Dendritic cell treated with granulocyte-macrophage colony-stimulating factor and Interleukin-4, amounts not matched to agents 40 ng/mL and 50 ng/mL, for 4 days (primary cell): ENCODE measurements at regions not wholly inside any gene's neighbourhood (a gene's known extent, or its start where the extent isn't known, plus 50 kb on each side); places are given as distances from the start of the nearest gene placed in this dataset.
"Not testable (repeated sequence)": the region's sequence is repeated elsewhere in the genome, so short reads cannot be mapped to it uniquely, and the experiment has no call there.

Source experiments
- H3K27ac Mint-ChIP-seq: one replicate; pipeline ENCODE4 v1.8.0; 2022; ENCODE audit warnings: mild to moderate bottlenecking, mixed read lengths
- H3K27me3 Mint-ChIP-seq: one replicate; pipeline ENCODE4 v1.8.0; 2022; ENCODE audit warnings: mild to moderate bottlenecking, mixed read lengths
- H3K36me3 Mint-ChIP-seq: one replicate; pipeline ENCODE4 v1.8.0; 2022; ENCODE audit warnings: low read depth, mixed read lengths
- H3K4me1 Mint-ChIP-seq: one replicate; pipeline ENCODE4 v1.8.0; 2022; ENCODE audit warnings: low read depth, mixed read lengths
- H3K4me3 Mint-ChIP-seq: one replicate; pipeline ENCODE4 v1.8.0; 2022; ENCODE audit warnings: mild to moderate bottlenecking, moderate library complexity, mixed read lengths
- H3K9me3 Mint-ChIP-seq: one replicate; pipeline ENCODE4 v1.8.0; 2022; ENCODE audit warnings: mixed read lengths
- intact Hi-C: fragments of 100-400 bp; cut with micrococcal nuclease; formaldehyde crosslinking; loops from one replicate; pipeline ENCODE4 v1.15.0; 2022

DNA sequence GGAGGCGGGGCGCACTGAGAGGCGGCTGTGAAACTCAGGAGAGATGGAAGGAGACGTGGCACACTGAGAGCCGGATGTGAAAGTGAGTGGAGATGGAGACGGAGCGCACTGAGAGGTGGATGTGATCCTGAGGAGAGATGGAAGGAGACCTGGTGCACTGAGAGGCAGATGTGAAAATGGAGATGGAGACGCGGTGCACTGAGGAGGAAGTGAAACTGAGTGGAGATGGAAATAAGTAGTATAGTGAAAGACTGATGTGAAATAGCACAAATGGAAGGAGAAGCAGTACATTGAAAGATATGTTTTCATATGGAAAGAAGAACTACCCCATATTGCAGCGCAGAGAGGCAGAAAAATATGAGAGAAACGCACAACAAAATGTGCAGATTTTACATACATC, 281.6 kb upstream of the RGPD4 start:
- no peaks in the 10 kb centered on the region for H3K36me3 Mint-ChIP-seq
- intact Hi-C loops, result no loop called here
- no peaks in the 10 kb centered on the region for H3K27me3 Mint-ChIP-seq
- H3K9me3 Mint-ChIP-seq, result peaks cover 11% of the 10 kb centered on the region
- no peak overlapping the region for H3K27ac Mint-ChIP-seq
- no peaks in the 10 kb centered on the region for H3K4me1 Mint-ChIP-seq
- no peak overlapping the region for H3K4me3 Mint-ChIP-seq

DNA sequence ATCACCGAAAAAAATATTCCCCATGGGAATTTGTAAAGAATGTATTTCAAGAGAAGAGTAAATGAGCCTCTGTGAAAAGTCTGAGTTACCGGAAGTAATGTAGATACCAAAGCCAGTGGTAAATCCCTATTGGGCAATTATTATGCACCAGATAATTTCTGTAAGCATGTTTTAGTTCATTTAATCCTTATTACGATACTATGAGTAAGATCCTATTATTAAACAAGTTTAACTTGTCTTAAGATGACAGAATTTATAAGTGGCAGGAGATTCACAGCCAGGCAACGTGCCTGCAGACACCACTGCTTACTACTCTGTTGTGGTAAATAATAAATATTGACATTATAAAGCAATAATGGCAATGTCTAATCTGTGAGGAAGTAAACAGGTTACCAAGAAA, 280.8 kb upstream of the RGPD4 start:
- H3K36me3 Mint-ChIP-seq, result no peaks in the 10 kb centered on the region
- no peaks in the 10 kb centered on the region for H3K27me3 Mint-ChIP-seq
- intact Hi-C loops, result no loop called here
- no peak overlapping the region for H3K27ac Mint-ChIP-seq
- no peaks in the 10 kb centered on the region for H3K4me1 Mint-ChIP-seq
- H3K9me3 Mint-ChIP-seq, result peaks cover 6% of the 10 kb centered on the region
- H3K4me3 Mint-ChIP-seq, result no peak overlapping the region

DNA sequence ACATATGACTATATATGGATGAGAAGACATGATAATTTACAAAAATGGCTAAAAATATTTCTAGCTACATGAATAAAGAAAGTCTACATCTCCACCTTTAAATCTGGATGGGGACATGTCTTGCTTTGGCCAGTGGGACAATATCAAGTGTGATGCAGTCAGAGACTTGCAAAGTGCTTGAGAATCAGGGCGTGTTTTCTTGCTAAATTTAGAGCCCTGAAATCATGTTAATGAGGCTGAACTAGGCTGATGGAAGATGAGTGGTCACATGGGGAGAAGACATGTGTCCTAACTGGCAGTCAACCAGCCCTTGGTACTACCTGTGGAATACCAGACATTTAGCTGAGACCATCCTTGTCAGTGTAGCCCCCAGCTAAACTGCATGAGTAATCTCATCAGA, 278.5 kb upstream of the RGPD4 start:
- Mint-ChIP-seq H3K9me3 (peaks cover 7% of the 10 kb centered on the region), H3K36me3 (no peaks in the 10 kb centered on the region), H3K27ac (no peak overlapping the region), H3K4me3 (no peak overlapping the region), H3K4me1 (no peaks in the 10 kb centered on the region), H3K27me3 (no peaks in the 10 kb centered on the region)
- intact Hi-C loops, result no loop called here

DNA sequence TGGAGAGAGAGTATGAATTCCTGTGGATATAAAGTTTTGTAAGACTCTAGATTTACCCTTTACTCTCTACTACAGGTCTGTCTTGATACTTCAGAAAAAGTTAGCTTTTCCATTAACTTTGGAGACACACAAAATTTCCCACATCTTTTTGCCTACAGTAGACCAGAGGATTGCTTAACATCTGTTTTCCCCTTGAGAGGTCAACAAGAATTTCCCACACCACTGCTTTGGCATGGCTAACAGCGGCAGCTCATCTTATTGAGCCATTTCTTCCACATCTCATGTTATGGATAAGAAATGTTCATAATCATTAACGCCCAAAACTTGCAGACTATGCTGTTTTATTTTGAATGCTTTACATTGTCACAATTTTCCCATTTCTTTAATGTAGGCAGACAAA, 273.6 kb upstream of the RGPD4 start:
- Mint-ChIP-seq H3K4me1 (no peaks in the 10 kb centered on the region), H3K27ac (no peak overlapping the region), H3K4me3 (no peak overlapping the region), H3K9me3 (peaks cover 41% of the 10 kb centered on the region), H3K27me3 (no peaks in the 10 kb centered on the region), H3K36me3 (no peaks in the 10 kb centered on the region)
- intact Hi-C loops, result no loop called here

DNA sequence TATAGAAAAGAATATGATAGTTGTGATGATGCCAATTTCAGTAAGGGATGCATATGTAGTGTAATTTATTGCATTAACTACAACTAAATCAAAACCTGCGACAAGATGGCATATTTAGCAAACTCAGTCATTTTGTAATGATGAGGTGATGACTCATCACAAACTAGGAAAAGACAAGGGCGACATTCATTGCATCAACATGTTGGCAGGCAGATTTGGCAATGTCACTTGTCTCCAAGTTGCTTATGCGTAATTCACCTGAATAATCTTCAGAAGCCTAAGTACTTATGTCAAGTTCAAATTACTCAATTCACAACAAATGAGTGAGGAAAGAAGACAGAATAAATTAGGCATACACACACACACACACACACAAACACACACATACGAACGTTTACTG, 273.2 kb upstream of the RGPD4 start:
- H3K9me3 Mint-ChIP-seq, result peaks cover 45% of the 10 kb centered on the region
- no peaks in the 10 kb centered on the region for H3K27me3 Mint-ChIP-seq
- no peaks in the 10 kb centered on the region for H3K4me1 Mint-ChIP-seq
- H3K27ac Mint-ChIP-seq, result no peak overlapping the region
- intact Hi-C loops, result no loop called here
- H3K36me3 Mint-ChIP-seq, result no peaks in the 10 kb centered on the region
- no peak overlapping the region for H3K4me3 Mint-ChIP-seq

DNA sequence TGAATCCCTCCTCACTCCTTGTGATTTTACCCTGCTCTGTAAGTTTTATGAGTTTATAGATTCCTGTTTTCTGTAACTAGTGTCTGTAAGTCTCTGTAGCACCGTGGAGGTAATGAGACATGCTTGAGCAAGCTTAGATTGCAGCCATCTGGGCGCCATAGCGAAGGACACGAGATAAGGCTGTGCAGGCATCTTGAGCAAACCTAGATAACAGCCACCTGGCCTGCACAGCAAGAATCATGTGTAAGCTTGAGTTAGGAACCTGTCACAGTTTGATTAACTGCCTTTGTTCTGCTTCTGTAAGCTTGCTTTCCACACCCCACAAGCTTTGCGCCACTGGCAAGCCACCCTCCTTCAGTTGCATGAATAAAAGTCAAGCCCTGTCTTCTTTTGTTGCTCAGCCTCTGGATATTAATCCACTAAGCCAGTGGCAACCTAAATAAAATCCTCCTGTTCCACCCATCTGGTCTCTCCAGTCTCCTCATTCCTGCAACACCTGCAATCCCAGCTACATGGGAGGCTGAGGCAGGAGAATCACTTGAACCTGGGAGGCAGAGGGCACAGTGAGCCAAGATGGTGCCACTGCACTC, 270.6 kb upstream of the RGPD4 start:
- Mint-ChIP-seq H3K27ac (no peak overlapping the region), H3K9me3 (peaks cover 63% of the 10 kb centered on the region), H3K4me1 (no peaks in the 10 kb centered on the region), H3K36me3 (no peaks in the 10 kb centered on the region), H3K4me3 (no peak overlapping the region), H3K27me3 (no peaks in the 10 kb centered on the region)
- intact Hi-C loops, result no loop called here

DNA sequence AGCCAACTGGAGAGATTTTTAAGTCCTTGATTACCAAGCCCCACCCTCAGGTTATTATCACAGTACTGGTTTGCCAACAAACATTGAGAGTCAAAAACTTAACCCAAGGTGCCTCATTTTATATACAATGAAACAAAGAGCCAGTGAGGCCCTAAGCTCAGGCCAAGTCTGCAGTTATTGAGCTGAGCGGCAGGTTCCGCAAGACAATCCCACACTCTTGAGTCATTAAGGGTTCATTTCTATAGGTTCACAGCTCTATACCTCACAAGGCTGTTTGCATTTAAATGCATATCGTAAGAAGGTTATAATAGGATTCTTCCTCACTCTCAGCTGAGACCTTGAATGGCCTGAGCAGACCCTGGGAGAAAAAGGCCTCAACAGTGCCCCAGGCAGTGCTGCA, 268.4 kb upstream of the RGPD4 start:
- Mint-ChIP-seq H3K27ac (no peak overlapping the region), H3K36me3 (no peaks in the 10 kb centered on the region), H3K4me1 (no peaks in the 10 kb centered on the region), H3K9me3 (peaks cover 56% of the 10 kb centered on the region), H3K4me3 (no peak overlapping the region), H3K27me3 (no peaks in the 10 kb centered on the region)
- intact Hi-C loops, result no loop called here

DNA sequence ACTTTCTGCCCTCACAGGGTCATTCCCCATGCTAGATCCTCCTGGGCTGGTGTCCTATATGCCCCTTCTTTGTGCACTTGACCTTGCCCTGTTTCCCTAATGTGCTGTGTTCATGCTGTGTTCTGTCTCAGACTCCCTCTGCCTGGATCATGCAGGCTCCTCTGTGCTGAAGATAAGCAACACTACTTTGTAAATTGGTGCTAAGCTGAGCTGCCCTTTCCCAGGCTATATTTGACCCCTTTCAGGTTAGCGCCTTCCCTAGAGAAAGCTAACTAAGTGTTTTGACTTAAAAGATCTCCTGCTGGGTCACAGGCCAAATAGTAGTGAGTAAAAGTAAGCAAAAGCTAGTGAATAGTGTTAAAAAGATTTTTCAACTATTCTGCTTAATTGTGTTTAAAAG, 257.2 kb upstream of the RGPD4 start:
- no peak overlapping the region for H3K27ac Mint-ChIP-seq
- intact Hi-C loops, result no loop called here
- H3K27me3 Mint-ChIP-seq, result no peaks in the 10 kb centered on the region
- H3K36me3 Mint-ChIP-seq, result no peaks in the 10 kb centered on the region
- H3K9me3 Mint-ChIP-seq, result peaks cover 7% of the 10 kb centered on the region
- H3K4me3 Mint-ChIP-seq, result no peak overlapping the region
- H3K4me1 Mint-ChIP-seq, result no peaks in the 10 kb centered on the region

DNA sequence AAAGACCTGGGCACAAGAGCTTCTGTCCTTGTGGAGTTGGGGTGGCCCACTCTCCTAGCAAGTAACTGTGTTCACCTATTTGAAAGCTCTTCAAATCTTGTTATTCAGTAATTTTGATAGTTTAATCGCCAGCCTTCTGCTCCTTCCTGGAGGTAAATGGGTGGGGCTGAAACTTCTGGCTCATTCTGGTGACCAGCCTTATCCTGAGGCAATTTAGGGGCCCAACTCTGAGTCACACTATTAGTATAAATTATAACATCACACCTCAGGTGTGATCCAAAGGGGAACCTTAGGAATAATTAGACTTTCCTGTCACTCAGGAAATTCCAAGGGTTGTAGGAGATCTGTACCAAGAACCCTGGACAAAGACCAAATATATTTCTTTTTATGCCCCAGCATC, 255.8 kb upstream of the RGPD4 start:
- H3K4me3 Mint-ChIP-seq, result no peak overlapping the region
- intact Hi-C loops, result no loop called here
- H3K36me3 Mint-ChIP-seq, result no peaks in the 10 kb centered on the region
- no peaks in the 10 kb centered on the region for H3K27me3 Mint-ChIP-seq
- no peak overlapping the region for H3K27ac Mint-ChIP-seq
- H3K4me1 Mint-ChIP-seq, result no peaks in the 10 kb centered on the region
- peaks cover 6% of the 10 kb centered on the region for H3K9me3 Mint-ChIP-seq

DNA sequence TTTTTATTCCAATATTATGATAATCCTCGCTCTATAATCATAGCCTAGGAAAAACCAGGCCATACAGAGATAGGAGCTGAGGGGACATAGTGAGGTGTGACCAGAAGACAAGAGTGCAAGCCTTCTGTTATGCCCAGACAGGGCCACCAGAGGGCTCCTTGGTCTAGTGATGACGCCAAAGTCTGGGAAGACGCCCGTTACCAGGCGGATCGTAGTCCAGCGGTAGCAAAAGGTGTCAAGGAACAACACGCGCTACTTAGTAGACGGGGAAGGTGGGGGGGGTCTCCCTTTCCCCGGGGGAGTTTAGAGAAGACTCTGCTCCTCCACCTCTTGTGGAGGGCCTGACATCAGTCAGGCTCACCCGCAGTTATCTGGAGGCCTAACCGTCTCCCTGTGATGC, 253.8 kb upstream of the RGPD4 start:
- H3K27me3 Mint-ChIP-seq, H3K4me3 Mint-ChIP-seq, intact Hi-C loops, H3K27ac Mint-ChIP-seq, H3K4me1 Mint-ChIP-seq, H3K36me3 Mint-ChIP-seq, H3K9me3 Mint-ChIP-seq: not testable (repeated sequence)

DNA sequence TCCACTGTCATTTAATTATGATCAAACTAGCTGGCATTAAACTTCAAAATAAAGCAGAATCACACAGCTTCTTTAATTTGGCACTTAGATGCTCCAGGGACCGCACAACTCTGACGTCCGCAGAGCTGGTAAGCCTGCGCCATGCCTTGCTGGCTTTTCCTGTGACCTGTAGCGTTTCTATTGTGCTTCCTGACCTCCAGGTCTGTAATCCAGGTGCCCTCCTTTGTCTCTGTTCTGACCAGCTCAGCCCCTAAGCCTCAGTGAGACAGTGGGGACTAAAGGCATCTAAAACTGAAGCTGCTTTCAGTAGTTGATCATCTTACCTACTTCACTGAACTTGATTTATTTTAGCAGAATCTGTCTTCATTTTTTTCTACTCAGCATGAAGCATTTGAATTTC, 249.7 kb upstream of the RGPD4 start:
- no peaks in the 10 kb centered on the region for H3K4me1 Mint-ChIP-seq
- H3K9me3 Mint-ChIP-seq, result no peaks in the 10 kb centered on the region
- H3K4me3 Mint-ChIP-seq, result no peak overlapping the region
- no peak overlapping the region for H3K27ac Mint-ChIP-seq
- H3K27me3 Mint-ChIP-seq, result no peaks in the 10 kb centered on the region
- H3K36me3 Mint-ChIP-seq, result no peaks in the 10 kb centered on the region
- intact Hi-C loops, result no loop called here

DNA sequence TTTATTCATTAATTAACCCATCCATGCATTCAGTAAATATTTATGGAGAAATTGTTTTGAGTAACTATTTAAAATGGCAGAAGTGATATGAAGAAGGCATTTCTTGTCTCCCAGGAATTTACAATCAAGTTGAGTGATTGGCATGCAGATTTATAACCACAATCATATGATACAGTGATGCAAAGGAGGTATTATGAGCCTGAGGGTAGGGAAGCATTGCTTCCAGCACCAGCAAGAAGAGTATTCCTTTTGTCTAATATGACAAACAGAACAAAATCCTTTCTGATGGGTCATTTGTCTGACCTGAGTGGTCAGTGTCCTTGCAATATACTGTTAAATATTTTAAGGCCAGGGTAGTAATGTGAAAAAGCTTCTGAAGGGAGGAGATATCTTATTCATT, 244.2 kb upstream of the RGPD4 start:
- intact Hi-C loops, result no loop called here
- Mint-ChIP-seq H3K27ac (no peak overlapping the region), H3K9me3 (peaks cover 12% of the 10 kb centered on the region), H3K4me3 (no peak overlapping the region), H3K27me3 (no peaks in the 10 kb centered on the region), H3K36me3 (no peaks in the 10 kb centered on the region), H3K4me1 (no peaks in the 10 kb centered on the region)

DNA sequence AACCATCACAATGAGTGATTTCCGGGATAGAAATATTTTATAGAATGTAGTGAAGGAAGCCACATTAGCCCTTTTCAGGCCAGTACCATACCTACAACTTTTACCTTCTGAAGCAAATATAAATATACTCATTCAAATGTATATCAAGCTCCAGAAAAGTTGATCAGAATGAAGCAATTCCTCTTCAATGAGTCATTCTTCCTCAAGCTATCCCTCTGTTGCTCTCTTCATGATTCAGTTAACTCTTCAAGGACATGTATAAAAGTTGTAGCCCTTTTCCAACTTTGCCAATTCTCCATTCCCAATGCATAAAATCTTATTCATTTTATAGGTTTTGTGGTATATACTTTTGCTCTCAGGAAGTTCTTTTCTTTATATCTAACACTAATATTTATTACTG, 242.1 kb upstream of the RGPD4 start:
- H3K4me3 Mint-ChIP-seq, result no peak overlapping the region
- no peaks in the 10 kb centered on the region for H3K4me1 Mint-ChIP-seq
- peaks cover 12% of the 10 kb centered on the region for H3K9me3 Mint-ChIP-seq
- no peaks in the 10 kb centered on the region for H3K36me3 Mint-ChIP-seq
- H3K27me3 Mint-ChIP-seq, result no peaks in the 10 kb centered on the region
- intact Hi-C loops, result no loop called here
- H3K27ac Mint-ChIP-seq, result no peak overlapping the region

DNA sequence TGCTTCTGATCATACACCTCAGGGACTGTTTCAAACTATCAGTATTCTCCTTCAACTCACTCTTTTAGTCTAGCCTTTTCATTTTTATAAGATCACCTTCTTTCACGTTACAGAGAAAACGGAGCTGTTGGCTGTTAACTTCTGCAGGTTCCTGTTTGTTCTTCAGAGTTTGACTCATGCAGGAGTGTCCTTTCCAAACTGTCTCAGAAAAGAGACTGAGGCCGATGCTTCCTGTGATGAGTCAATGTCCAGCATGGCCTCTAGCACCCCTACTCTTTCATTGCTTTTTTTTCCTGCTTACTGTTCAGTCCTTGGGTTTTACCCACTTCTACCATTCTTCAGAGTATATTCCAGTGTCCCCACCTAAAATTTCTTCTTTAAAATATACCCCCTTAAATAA, 240.8 kb upstream of the RGPD4 start:
- Mint-ChIP-seq H3K4me1 (no peaks in the 10 kb centered on the region), H3K27me3 (no peaks in the 10 kb centered on the region), H3K27ac (no peak overlapping the region), H3K4me3 (no peak overlapping the region), H3K9me3 (peaks cover 12% of the 10 kb centered on the region), H3K36me3 (no peaks in the 10 kb centered on the region)
- intact Hi-C loops, result no loop called here

DNA sequence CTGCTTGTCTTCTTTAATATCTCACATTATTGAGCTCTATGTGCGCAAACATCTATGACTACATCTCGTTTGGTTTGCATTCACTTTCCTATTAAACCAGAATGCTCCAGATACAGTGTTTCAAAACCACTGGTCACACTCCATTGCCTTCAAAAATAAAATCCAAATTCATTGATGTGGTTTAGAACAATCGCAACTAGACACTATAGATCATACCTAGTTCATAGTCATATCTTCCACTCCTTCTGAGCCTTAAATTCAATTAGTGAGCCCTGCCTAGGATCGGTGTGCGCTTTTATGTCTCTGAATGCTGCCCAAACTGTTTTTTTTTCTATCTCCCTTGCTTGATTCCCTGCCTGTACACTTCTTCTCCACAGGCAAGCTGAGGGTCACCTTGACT, 238.5 kb upstream of the RGPD4 start:
- Mint-ChIP-seq H3K9me3 (peaks cover 5% of the 10 kb centered on the region), H3K4me3 (no peak overlapping the region), H3K36me3 (no peaks in the 10 kb centered on the region), H3K27me3 (no peaks in the 10 kb centered on the region), H3K27ac (no peak overlapping the region), H3K4me1 (no peaks in the 10 kb centered on the region)
- intact Hi-C loops, result no loop called here
